SK-N-SH treated with all-trans-retinoic acid at 6 μM for 48 hours (cell line): ENCODE measurements at regions not wholly inside any gene's neighbourhood (a gene's known extent, or its start where the extent isn't known, plus 50 kb on each side); places are given as distances from the start of the nearest gene placed in this dataset.

Experiments used
- ATAC-seq: fragments of 200-7000 bp; cut with Tn5 transposase; 3 replicates; pipeline ENCODE4 v1.9.1; 2020; ENCODE audit warnings: mild to moderate bottlenecking, moderate library complexity
- ARNTL ChIP-seq: fragments of 450-650 bp; formaldehyde crosslinking; IDR thresholded peaks from 2 replicates; pipeline ENCODE4 v1.5.0; 2020; ENCODE audit warnings: low read depth, mild to moderate bottlenecking, moderate library complexity, borderline replicate concordance
- BACH2 ChIP-seq: fragments of 250-450 bp; sonication (Bioruptor Pico); IDR thresholded peaks from 2 replicates; pipeline ENCODE4 v1.9.0; 2021; ENCODE audit warnings: mild to moderate bottlenecking, borderline replicate concordance
- CSDC2 ChIP-seq: fragments of 250-450 bp; sonication (Bioruptor Pico); IDR thresholded peaks from 2 replicates; pipeline ENCODE4 v1.5.0; 2020; ENCODE audit warnings: mild to moderate bottlenecking, moderate library complexity
- CSRNP3 ChIP-seq: fragments of 250-450 bp; sonication (Bioruptor Pico); IDR thresholded peaks from 2 replicates; pipeline ENCODE4 v1.5.1; 2021; ENCODE audit warnings: mild to moderate bottlenecking, moderate library complexity
- ESRRG ChIP-seq: fragments of 250-450 bp; sonication (Bioruptor Pico); IDR thresholded peaks from 2 replicates; pipeline ENCODE4 v1.6.1; 2021; ENCODE audit warnings: mild to moderate bottlenecking
- GLIS3 ChIP-seq: fragments of 250-450 bp; sonication (Bioruptor Pico); IDR thresholded peaks from 2 replicates; pipeline ENCODE4 v1.5.0; 2020; ENCODE audit warnings: mild to moderate bottlenecking, moderate library complexity
- ISL1 ChIP-seq: fragments of 250-450 bp; sonication (Bioruptor Pico); IDR thresholded peaks from 2 replicates; pipeline ENCODE4 v2.1.2; 2022; ENCODE audit warnings: mild to moderate bottlenecking, moderate library complexity
- OSR1 ChIP-seq: fragments of 250-450 bp; sonication (Bioruptor Pico); IDR thresholded peaks from 2 replicates; pipeline ENCODE4 v1.8.0; 2022; ENCODE audit warnings: moderate library complexity, mild to moderate bottlenecking, inconsistent platforms
- POU6F1 ChIP-seq: fragments of 250-450 bp; sonication (Bioruptor Pico); IDR thresholded peaks from 2 replicates; pipeline ENCODE4 v1.8.0; 2021; ENCODE audit warnings: low read depth, mild to moderate bottlenecking, moderate library complexity, borderline replicate concordance
- PPARA ChIP-seq: fragments of 250-450 bp; sonication (Bioruptor Pico); IDR thresholded peaks from 2 replicates; pipeline ENCODE4 v1.5.0; 2020; ENCODE audit warnings: mild to moderate bottlenecking, borderline replicate concordance
- RARB ChIP-seq: fragments of 250-450 bp; sonication (Bioruptor Pico); IDR thresholded peaks from 2 replicates; pipeline ENCODE4 v1.8.0; 2021; ENCODE audit warnings: mild to moderate bottlenecking, moderate library complexity
- SNAI2 ChIP-seq: fragments of 250-450 bp; sonication (Bioruptor Pico); IDR thresholded peaks from 2 replicates; pipeline ENCODE4 v1.5.0; 2020; ENCODE audit warnings: mild to moderate bottlenecking, moderate library complexity
- TCF4 ChIP-seq: fragments of 250-450 bp; sonication (Bioruptor Pico); IDR thresholded peaks from 2 replicates; pipeline ENCODE4 v1.8.0; 2021; ENCODE audit warnings: mild to moderate bottlenecking, moderate library complexity, borderline replicate concordance
- TOX ChIP-seq: fragments of 250-450 bp; sonication (Bioruptor Pico); IDR thresholded peaks from 2 replicates; pipeline ENCODE4 v1.8.0; 2021; ENCODE audit warnings: mild to moderate bottlenecking, moderate library complexity, borderline replicate concordance
- TSHZ2 ChIP-seq: fragments of 250-450 bp; sonication (Bioruptor Pico); IDR thresholded peaks from 2 replicates; pipeline ENCODE4 v1.5.0; 2020; ENCODE audit warnings: mild to moderate bottlenecking, moderate library complexity
- ZC3H10 ChIP-seq: fragments of 250-450 bp; sonication (Bioruptor Pico); IDR thresholded peaks from 2 replicates; pipeline ENCODE4 v1.5.1; 2021; ENCODE audit warnings: mild to moderate bottlenecking, moderate library complexity
- ZFP30 ChIP-seq: fragments of 450-650 bp; formaldehyde crosslinking; IDR thresholded peaks from 2 replicates; pipeline ENCODE4 v1.5.0; 2022; ENCODE audit warnings: mild to moderate bottlenecking, moderate library complexity
- ZNF70 ChIP-seq: fragments of 450-650 bp; formaldehyde crosslinking; IDR thresholded peaks from 2 replicates; pipeline ENCODE4 v1.5.0; 2020; ENCODE audit warnings: mild to moderate bottlenecking, moderate library complexity
- ZNF8 ChIP-seq: fragments of 450-650 bp; formaldehyde crosslinking; IDR thresholded peaks from 2 replicates; pipeline ENCODE4 v1.5.0; 2020; ENCODE audit warnings: mild to moderate bottlenecking, moderate library complexity
- TF ChIP-seq, protein P1 (sequence below): fragments of 250-450 bp; sonication (Bioruptor Pico); IDR thresholded peaks from 2 replicates; pipeline ENCODE4 v1.5.1; 2020; ENCODE audit warnings: low read depth, mild to moderate bottlenecking, moderate library complexity
- TF ChIP-seq, protein P2 (sequence below): fragments of 250-450 bp; sonication (Bioruptor Pico); IDR thresholded peaks from 2 replicates; pipeline ENCODE4 v1.8.0; 2020; ENCODE audit warnings: mild to moderate bottlenecking, moderate library complexity, borderline replicate concordance

DNA sequence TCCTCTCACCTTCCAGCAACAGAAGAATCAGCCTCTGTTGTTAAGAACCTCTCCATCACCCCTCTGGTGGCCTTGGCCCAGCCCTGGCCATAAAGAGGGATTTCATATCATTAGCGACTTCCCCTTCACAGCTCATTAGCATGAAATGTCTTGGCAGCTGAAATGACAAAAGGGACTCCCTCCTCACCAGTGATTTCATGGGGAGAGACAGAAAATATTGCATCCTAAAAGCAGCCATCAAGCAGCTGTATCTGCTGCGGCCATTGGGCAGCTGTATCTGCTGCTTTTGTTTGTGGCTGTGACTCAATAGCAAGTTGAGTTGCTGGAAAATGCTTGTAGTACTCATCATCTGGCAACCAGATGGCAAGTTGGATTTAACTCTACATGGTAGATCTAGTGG lies 105.9 kb upstream of the RMDN2 start:
- no peak for TF ChIP-seq ISL1 (CRISPR knock-in tag)
- TF ChIP-seq SNAI2 (CRISPR knock-in tag), result no peak
- TF ChIP-seq, protein P1, sequence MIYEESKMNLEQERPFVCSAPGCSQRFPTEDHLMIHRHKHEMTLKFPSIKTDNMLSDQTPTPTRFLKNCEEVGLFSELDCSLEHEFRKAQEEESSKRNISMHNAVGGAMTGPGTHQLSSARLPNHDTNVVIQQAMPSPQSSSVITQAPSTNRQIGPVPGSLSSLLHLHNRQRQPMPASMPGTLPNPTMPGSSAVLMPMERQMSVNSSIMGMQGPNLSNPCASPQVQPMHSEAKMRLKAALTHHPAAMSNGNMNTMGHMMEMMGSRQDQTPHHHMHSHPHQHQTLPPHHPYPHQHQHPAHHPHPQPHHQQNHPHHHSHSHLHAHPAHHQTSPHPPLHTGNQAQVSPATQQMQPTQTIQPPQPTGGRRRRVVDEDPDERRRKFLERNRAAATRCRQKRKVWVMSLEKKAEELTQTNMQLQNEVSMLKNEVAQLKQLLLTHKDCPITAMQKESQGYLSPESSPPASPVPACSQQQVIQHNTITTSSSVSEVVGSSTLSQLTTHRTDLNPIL (CRISPR knock-in tag), result no peak
- no peak for TF ChIP-seq ZNF70 (CRISPR knock-in tag)
- TF ChIP-seq ZFP30 (CRISPR knock-in tag), result no peak
- no peak for TF ChIP-seq OSR1 (CRISPR knock-in tag)
- no peak for TF ChIP-seq ZNF8
- TF ChIP-seq GLIS3 (CRISPR knock-in tag), result no peak
- no peak for TF ChIP-seq PPARA (CRISPR knock-in tag)
- TF ChIP-seq ESRRG (CRISPR knock-in tag), result no peak
- TF ChIP-seq TSHZ2 (CRISPR knock-in tag), result no peak
- no peak for TF ChIP-seq ZC3H10 (CRISPR knock-in tag)
- no peak for TF ChIP-seq TOX (CRISPR knock-in tag)
- TF ChIP-seq RARB (CRISPR knock-in tag), result no peak
- no peak for TF ChIP-seq ARNTL (CRISPR knock-in tag)
- TF ChIP-seq TCF4 (CRISPR knock-in tag), result no peak; the same call in 1 of the 2 replicates
- TF ChIP-seq, protein P2, sequence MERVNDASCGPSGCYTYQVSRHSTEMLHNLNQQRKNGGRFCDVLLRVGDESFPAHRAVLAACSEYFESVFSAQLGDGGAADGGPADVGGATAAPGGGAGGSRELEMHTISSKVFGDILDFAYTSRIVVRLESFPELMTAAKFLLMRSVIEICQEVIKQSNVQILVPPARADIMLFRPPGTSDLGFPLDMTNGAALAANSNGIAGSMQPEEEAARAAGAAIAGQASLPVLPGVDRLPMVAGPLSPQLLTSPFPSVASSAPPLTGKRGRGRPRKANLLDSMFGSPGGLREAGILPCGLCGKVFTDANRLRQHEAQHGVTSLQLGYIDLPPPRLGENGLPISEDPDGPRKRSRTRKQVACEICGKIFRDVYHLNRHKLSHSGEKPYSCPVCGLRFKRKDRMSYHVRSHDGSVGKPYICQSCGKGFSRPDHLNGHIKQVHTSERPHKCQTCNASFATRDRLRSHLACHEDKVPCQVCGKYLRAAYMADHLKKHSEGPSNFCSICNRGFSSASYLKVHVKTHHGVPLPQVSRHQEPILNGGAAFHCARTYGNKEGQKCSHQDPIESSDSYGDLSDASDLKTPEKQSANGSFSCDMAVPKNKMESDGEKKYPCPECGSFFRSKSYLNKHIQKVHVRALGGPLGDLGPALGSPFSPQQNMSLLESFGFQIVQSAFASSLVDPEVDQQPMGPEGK, result no peak
- peak; percentile 84 for ATAC-seq

- TF ChIP-seq SNAI2 (CRISPR knock-in tag), result no peak
- TF ChIP-seq CSRNP3, result no peak
- TF ChIP-seq OSR1 (CRISPR knock-in tag), result no peak
- TF ChIP-seq, protein P2, result no peak
- no peak for TF ChIP-seq ISL1 (CRISPR knock-in tag)
- no peak for TF ChIP-seq GLIS3 (CRISPR knock-in tag)
- TF ChIP-seq POU6F1 (CRISPR knock-in tag), result no peak
- TF ChIP-seq, protein P1 (CRISPR knock-in tag), result no peak
- no peak for TF ChIP-seq RARB (CRISPR knock-in tag)
- no peak for TF ChIP-seq TCF4 (CRISPR knock-in tag)
- no peak for TF ChIP-seq CSDC2 (CRISPR knock-in tag)
- TF ChIP-seq BACH2 (CRISPR knock-in tag), result no peak
- no peak for TF ChIP-seq ARNTL (CRISPR knock-in tag)
- no peak for TF ChIP-seq ZFP30 (CRISPR knock-in tag)
- ATAC-seq, result no peak
These were observed 104.6 kb upstream of the RMDN2 start for GRCh38 chr2:37820471-37820986.
